NCI-H2227 treated with DMSO at 0.1 percent for 48 hours (cell line): ENCODE measurements at regions not wholly inside any gene's neighbourhood (a gene's known extent, or its start where the extent isn't known, plus 50 kb on each side); places are given as distances from the start of the nearest gene placed in this dataset.
"Not testable (repeated sequence)": the region's sequence is repeated elsewhere in the genome, so short reads cannot be mapped to it uniquely, and the experiment has no call there.

ENCODE experiments used
- DNase-seq: peaks from one replicate; lab custom pipeline; 2025; lab: John Stamatoyannopoulos, UW

DNA sequence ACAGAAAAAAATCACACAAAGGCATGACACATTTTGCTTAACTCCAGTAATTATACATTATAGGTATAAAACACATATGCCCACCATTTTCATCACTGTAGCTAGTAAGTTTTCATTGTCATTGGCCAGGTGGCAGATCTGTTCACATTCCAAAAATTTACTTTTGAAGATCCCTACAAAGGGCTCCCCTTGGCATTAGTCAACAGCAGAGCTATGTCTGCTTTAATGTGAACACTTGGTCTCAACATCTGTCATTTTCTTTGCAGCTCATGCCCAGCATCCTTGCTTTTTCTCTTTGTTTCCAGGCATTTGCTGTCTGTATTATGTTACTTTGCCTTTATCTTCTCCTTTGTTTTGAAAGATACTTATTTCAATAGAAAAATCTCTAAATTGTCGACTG, 519.1 kb upstream of the FOXG1 start:
- no peak for DNase-seq

DNA sequence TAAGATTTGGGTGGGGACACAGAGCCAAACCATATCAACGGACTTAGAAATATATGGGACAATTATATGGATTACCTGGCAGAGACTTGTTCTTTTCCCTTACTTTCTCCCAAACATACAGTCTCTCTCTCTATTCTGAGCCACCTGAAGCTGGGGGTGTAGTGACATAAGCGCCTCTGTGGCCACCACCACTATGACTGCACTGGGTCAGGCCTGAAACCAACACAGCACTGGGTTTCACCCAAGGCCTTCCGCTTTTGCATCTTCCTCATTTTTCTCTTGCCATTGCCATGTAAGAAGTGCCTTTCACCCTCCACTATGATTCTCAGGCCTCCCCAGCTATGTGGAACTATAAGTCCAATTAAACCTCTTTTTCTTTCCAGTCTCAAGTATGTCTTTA, 514.5 kb upstream of the FOXG1 start:
- not testable (repeated sequence) for DNase-seq

GRCh38 chr14:28254768-28255167, 511.8 kb upstream of the FOXG1 start:
- DNase-seq: no peak

DNA sequence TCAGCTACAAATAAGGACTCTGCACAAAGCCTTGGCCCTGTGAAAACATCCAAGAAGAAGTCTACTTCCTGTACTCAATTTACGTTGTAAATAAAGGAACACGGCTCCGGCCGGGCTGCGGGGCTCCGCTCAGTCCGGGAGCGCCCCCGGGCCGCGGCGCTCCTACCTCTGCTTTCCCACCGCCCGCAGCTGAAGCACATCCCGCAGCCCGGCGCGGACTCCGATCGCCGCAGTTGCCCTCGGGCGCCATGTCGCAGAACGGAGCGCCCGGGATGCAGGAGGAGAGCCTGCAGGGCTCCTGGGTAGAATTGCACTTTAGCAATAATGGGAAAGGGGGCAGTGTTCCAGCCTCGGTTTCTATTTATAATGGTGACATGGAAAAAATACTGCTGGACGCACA, 502.3 kb upstream of the FOXG1 start:
- DNase-seq: no peak

- DNase-seq: no peak
Observed at GRCh38 chr14:28272270-28272669, 494.3 kb upstream of the FOXG1 start.

DNA sequence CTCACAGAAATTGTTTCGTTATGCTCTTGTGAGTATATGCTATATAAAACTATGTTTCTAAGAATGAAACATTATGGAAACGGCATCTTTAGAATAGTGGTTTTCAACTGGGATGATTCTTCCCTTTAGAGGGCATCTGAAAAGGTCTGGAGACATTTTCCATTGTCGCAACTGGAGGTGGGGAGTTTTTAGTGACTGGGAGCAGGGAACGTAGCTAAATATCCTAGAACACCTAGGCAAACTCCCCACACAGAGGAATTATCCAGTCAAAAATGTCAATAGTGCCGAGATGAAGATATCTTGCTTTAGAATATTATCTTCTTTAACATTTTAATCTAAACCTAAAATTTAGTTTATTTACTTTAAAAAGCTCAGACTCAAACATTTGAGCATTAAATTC, 486.1 kb upstream of the FOXG1 start:
- DNase-seq: no peak

GRCh38 chr14:28280997-28281598, 485.5 kb upstream of the FOXG1 start:
- no peak for DNase-seq

DNA sequence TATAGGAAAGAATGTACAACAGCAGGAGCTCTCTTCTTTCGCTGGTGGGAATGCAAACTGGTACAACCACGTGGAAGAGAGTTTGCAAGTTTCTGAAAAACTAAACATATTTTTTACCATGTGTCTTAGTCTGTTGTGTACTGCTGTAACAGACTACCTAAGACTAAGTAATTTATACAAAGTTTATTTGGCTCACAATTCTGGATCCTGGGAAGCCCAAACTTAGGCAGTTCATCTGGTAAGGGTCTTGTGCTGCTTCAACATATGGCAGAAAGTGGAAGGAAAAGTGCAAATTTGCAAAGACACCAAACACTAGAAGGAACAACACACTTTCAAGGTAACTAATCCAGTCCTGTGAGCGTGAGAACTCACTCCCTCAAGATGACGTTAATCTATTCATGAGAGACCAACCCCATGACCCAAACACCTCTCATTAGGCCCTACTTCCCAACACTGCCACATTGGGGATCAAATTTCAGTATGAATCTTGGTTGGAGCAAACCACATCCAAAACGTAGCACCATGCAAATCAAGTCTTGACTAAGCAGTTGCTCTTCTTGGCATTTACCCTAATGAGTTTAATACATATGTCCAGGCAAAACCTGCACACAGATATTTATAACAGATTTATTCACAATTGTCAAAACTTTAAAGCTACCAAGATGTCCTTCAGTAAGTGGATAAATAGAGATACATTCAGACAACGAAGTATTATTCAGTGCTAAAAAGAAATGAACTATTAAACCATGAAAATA, 481.9 kb upstream of the FOXG1 start:
- no peak for DNase-seq

DNA sequence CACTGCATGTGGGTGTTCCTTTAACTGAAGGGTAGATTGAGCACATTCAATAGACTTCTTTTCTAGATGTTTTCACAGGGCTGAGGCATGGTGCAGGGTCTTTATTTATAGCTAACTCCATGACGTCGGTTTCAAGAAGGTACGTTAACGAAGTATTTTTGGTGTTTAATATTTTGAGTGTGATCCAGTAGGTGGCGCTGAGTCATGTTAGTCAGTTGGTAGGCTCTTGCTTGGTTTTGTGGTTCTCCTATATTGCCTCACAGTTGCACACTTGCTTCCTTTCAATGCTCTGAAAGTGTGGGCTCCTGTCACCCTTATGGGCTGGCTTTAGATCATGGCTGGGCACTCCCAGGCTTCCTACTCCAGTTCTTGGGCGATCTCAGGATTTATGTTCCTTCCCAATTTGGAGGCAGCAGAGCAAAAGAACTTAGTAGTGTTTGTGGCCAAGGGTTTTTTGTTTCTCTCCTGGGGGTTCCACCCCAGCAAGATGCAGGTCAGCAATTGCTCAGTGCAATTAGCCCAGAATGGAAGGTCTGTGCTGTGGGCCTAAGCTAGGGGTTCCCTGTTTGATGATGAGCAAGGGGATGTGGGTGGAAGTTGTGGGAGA, 471.6 kb upstream of the FOXG1 start:
- no peak for DNase-seq

DNA sequence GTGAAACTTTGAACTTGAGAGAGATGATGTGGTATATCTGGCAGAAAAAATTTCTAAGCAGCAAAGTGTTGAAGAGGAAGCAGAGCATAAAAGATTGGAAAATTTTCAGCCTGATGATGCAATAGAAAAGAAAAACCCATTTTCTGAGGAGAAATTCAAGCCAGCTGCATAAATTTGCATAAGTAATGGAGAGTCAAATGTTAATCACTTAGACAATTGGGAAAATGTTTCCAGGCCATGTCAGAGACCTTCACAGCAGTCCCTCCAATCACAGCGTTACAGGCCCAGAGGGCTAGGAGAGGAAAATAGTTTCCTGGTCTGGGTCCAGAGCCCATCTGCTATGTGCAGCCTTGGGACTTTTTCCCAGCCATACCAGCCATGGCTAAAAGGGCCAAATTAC, 469.0 kb upstream of the FOXG1 start:
- no peak for DNase-seq

DNA sequence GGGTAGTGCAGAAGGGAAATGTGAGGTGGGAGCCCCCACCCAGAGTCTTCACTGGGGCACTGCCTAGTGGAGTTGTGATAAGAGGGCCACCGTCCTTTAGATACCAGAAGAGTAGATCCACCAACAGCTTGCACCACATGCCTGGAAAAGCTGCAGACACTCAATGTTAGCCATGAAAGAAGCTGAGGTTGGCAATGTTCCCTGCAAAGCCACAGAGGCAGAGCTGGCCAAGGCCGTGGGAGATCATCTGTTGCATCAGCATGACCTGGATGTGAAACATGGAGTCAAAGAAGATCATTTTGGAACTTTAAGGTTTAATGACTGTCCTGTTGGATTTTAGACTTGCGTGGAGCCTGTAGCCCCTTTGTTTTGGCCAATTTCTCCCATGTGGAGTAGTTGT, 468.4 kb upstream of the FOXG1 start:
- no peak for DNase-seq

DNA sequence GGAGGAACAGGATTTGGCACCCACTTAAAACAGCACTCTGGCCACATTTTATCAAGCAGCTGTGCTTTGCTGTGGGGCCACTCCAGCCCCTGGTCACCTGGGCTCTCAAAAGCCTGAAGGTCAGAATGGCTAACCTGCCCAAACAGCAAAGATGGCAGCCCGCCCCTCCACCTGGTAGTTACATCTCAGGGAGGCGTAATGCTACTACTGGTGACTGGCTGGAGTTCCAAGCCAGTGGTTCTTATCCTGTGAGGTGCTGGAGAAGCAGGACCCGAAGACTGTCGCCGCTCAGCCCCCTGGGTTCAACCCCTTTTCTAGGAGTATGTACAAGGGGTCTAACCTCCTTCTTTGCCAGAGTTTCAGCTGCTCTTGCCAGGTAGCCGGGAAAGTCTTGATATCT, 467.4 kb upstream of the FOXG1 start:
- DNase-seq: no peak

GRCh38 chr14:28300356-28300755, 466.2 kb upstream of the FOXG1 start:
- DNase-seq: no peak

DNA sequence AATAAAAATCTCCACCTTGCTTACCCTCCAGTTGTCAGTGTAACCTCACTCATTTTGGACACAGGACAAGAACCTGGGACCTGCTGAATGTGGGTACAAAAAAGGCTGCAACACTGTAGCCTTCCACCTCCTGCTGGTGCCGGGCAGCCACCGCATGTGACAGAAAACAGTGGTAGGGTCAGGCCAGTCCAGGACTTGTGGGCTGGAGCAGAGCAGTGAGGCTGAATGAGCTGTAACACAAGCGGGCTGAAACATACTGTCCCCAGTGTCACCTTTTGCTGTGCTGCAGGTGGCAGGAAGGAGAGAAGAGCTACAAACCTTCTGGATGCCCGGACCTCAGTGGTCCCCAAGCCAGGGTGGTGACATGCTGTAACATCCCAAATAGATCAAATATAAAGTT, 465.4 kb upstream of the FOXG1 start:
- no peak for DNase-seq

GRCh38 chr14:28303248-28303647, 463.3 kb upstream of the FOXG1 start:
- DNase-seq: no peak

DNA sequence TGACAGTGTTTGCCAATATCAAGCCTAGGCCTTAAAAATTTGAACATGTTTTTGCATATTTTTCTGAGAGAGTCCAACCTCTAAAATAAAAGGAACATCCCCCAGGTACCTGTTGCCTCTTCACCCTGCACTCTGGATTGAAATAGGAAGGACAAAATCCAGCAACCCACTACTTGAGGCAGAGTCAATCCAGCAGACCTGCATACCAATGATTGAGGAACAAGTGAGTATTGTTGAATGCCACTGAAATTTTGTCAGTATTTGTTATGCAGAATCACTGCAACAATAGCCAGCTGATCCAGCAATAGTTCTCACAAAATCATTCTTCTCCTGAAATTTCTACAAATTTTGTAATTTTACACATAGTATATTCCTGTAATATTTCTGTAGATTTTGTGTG, 460.6 kb upstream of the FOXG1 start:
- no peak for DNase-seq

DNA sequence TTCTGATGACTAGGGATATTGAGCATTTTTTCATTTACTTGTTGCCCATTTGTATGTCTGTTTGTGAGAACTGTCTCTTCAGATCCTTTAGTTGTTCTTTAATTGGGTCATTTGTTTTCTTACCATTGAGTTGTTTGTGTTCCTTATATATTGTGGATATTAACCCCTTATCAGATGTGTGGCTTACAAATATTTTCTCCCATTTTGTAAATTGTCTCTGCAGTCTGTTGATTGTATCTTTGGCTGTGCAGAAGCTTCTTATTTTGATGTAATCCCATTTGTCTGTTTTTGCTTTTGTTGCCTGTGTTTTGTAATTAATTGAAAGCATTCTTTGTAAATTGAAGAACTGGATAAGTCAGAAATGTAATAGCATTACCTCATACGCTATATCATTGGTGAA, 459.1 kb upstream of the FOXG1 start:
- no peak for DNase-seq

DNA sequence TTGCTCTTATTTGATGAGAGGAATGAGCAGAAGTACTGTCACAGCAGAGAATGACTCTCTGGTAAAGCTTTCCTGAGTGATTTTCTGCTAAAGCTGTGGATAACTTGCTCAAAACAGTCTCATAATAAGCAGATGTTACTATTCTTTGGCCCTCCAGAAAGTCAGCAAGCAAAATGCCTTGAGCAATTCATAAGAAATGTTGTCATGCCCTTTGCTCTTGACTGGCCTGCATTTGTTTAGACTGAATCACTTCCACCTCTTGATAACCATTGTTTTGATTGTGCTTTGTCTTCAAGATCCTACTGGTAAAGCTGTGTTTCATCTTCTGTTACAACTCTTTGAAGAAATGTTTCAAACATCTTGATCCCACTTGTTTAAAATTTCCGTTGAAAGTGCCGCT, 457.9 kb upstream of the FOXG1 start:
- DNase-seq: no peak

DNA sequence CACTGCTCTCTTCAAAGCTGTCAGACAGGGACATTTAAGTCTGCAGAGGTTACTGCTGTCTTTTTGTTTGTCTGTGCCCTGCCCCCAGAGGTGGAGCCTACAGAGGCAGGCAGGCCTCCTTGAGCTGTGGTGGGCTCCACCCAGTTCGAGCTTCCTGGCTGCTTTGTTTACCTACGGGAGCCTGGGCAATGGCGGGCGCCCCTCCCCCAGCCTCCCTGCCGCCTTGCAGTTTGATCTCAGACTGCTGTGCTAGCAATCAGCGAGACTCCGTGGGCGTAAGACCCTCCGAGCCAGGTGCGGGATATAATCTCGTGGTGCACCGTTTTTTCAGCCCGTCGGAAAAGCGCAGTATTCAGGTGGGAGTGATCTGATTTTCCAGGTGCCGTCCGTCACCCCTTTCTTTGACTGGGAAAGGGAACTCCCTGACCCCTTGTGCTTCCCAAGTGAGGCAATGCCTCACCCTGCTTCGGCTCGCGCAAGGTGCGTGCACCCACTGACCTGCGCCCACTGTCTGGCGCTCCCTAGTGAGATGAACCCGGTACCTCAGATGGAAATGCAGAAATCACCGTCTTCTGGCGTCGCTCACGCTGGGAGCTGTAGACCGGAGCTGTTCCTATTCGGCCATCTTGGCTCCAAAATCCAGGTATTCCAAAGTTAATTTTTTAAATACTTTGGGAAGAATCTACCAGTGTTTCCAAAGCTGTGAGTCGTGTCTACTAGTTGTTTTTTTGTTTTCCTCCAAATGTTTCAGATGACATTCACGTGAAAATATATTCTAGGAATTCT, 448.5 kb upstream of the FOXG1 start:
- not testable (repeated sequence) for DNase-seq

DNA sequence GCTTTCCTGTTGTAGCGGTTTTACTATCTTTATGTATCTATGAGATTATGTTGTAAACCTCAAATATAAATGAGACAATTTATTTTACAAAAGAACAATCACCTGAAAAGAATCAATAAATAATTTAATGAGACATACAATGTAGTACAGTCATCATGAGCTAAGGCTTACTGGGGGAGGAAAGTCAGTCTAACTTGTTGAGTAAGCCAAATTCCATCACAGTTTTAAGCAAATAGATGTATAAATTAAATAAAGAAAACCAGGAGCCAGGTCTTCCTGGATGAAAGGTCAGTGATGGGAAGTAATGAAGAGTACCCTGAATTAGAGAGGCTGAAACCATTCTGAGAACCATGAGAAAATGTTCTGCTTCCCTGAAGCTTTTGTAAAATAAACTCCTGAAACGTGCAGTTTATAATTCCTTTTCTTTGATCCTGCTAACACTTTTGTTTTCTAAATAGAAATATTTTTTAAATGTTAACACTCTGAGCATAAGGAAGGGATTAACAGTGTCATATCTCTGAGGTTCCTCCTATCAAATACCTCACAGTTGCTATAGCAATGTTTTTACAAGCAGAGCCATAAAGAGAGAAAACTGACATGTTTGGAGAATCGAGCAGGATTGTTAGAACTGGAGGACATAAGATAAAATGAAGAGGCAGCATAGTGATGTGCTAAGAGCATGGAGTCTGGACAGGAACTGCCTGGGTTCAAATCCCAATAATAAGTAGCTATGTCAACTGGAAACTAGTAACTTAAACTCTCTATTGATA, 444.9 kb upstream of the FOXG1 start:
- DNase-seq: no peak

GRCh38 chr14:28323366-28323765, 443.2 kb upstream of the FOXG1 start:
- peak; percentile 91 for DNase-seq
